WTC11 (cell line): ENCODE measurements at regions not wholly inside any gene's neighbourhood (a gene's known extent, or its start where the extent isn't known, plus 50 kb on each side); places are given as distances from the start of the nearest gene placed in this dataset.

ENCODE experiments used
- ATAC-seq: fragments of 200-7000 bp; cut with Tn5 transposase; 2 replicates; pipeline ENCODE4 v1.10.0; 2021; ENCODE audit warnings: mild to moderate bottlenecking, moderate library complexity
- CTCF ChIA-PET: fragments of 300-600 bp; sonication (Branson Sonifier 250); formaldehyde crosslinking; loops from one replicate; lab custom pipeline; 2021; ENCODE audit warnings: antibody characterized with exemption; lab: Charles Lee
- POLR2A ChIA-PET: fragments of 350-600 bp; sonication (Branson Sonifier 250); formaldehyde crosslinking; loops from one replicate; lab custom pipeline; 2021; ENCODE audit warnings: antibody characterized with exemption; lab: Charles Lee
- DNase-seq: peaks from one replicate; pipeline ENCODE4 v3.0.0; 2021; ENCODE audit warnings: low spot score
- H3K27ac Mint-ChIP-seq: 2 replicates; pipeline ENCODE4 v1.8.0; 2021; ENCODE audit warnings: mixed read lengths
- H3K27me3 Mint-ChIP-seq: 2 replicates; pipeline ENCODE4 v1.8.0; 2021; ENCODE audit warnings: low read depth, mild to moderate bottlenecking, moderate library complexity, mixed read lengths
- H3K36me3 Mint-ChIP-seq: 2 replicates; pipeline ENCODE4 v1.8.0; 2021; ENCODE audit warnings: mixed read lengths
- H3K4me1 Mint-ChIP-seq: 2 replicates; pipeline ENCODE4 v1.8.0; 2022; ENCODE audit warnings: mixed read lengths
- H3K4me3 Mint-ChIP-seq: 2 replicates; pipeline ENCODE4 v1.8.0; 2021; ENCODE audit warnings: mild to moderate bottlenecking, moderate library complexity, mixed read lengths
- H3K9me3 Mint-ChIP-seq: 2 replicates; pipeline ENCODE4 v1.8.0; 2021; ENCODE audit warnings: mixed read lengths
- GABPB1 ChIP-seq: sonication (generic); formaldehyde crosslinking; IDR thresholded peaks from 2 replicates; pipeline ENCODE4 v1.8.1; 2023; ENCODE audit warnings: mild to moderate bottlenecking, missing genetic modification reagents
- MXD4 ChIP-seq: fragments of 250-450 bp; sonication (Bioruptor Pico); IDR thresholded peaks from 2 replicates; pipeline ENCODE4 v1.8.0; 2021; ENCODE audit warnings: mild to moderate bottlenecking, moderate library complexity, borderline replicate concordance
- NFYB ChIP-seq: sonication (generic); formaldehyde crosslinking; conservative IDR thresholded peaks from 2 replicates; pipeline ENCODE4 v1.8.0; 2022; ENCODE audit warnings: low read depth, missing genetic modification reagents
- NR2C2 ChIP-seq: sonication (generic); formaldehyde crosslinking; IDR thresholded peaks from 2 replicates; pipeline ENCODE4 v1.8.0; 2022; ENCODE audit warnings: mild to moderate bottlenecking, missing genetic modification reagents
- OVOL2 ChIP-seq: fragments of 250-450 bp; sonication (Bioruptor Pico); IDR thresholded peaks from 2 replicates; pipeline ENCODE4 v1.9.0; 2021; ENCODE audit warnings: mild to moderate bottlenecking, borderline replicate concordance
- PRRX2 ChIP-seq: fragments of 250-450 bp; sonication (Bioruptor Pico); IDR thresholded peaks from 2 replicates; pipeline ENCODE4 v1.8.0; 2021; ENCODE audit warnings: mild to moderate bottlenecking
- SMAD3 ChIP-seq: sonication (generic); formaldehyde crosslinking; IDR thresholded peaks from 2 replicates; pipeline ENCODE4 v1.8.0; 2022; ENCODE audit warnings: missing genetic modification reagents, mild to moderate bottlenecking, borderline replicate concordance
- TCF7 ChIP-seq: sonication (generic); formaldehyde crosslinking; IDR thresholded peaks from 2 replicates; pipeline ENCODE4 v1.8.0; 2022; ENCODE audit warnings: mild to moderate bottlenecking, low read depth, missing genetic modification reagents, moderate library complexity
- ZNF423 ChIP-seq: fragments of 250-450 bp; sonication (Bioruptor Pico); IDR thresholded peaks from 2 replicates; pipeline ENCODE4 v2.1.2; 2022; ENCODE audit warnings: mild to moderate bottlenecking, moderate library complexity
- TF ChIP-seq, protein P1 (sequence below): sonication (generic); formaldehyde crosslinking; conservative IDR thresholded peaks from 2 replicates; pipeline ENCODE4 v1.8.1; 2023; ENCODE audit warnings: mild to moderate bottlenecking, low read depth, missing genetic modification reagents, moderate library complexity
- TF ChIP-seq, protein P2 (sequence below): fragments of 250-450 bp; sonication (Bioruptor Pico); IDR thresholded peaks from 2 replicates; pipeline ENCODE4 v1.9.0; 2021; ENCODE audit warnings: moderate library complexity, mild to moderate bottlenecking, inconsistent platforms, borderline replicate concordance
- TF ChIP-seq, protein P3 (sequence below): sonication (generic); formaldehyde crosslinking; IDR thresholded peaks from 2 replicates; pipeline ENCODE4 v1.8.1; 2022; ENCODE audit warnings: low read depth, missing genetic modification reagents, borderline replicate concordance
- TF ChIP-seq, protein P4 (sequence below): sonication (generic); formaldehyde crosslinking; IDR thresholded peaks from 2 replicates; pipeline ENCODE4 v1.8.0; 2022; ENCODE audit warnings: mild to moderate bottlenecking, missing genetic modification reagents
- TF ChIP-seq, protein P5 (sequence below): sonication (generic); formaldehyde crosslinking; IDR thresholded peaks from 2 replicates; pipeline ENCODE4 v1.8.0; 2022; ENCODE audit warnings: mild to moderate bottlenecking, missing genetic modification reagents
- TF ChIP-seq, protein P6 (sequence below): sonication (generic); formaldehyde crosslinking; IDR thresholded peaks from 2 replicates; pipeline ENCODE4 v1.8.1; 2022; ENCODE audit warnings: mild to moderate bottlenecking, missing genetic modification reagents, moderate library complexity, borderline replicate concordance
- TF ChIP-seq, protein P7 (sequence below): sonication (generic); formaldehyde crosslinking; IDR thresholded peaks from 2 replicates; pipeline ENCODE4 v1.8.1; 2023; ENCODE audit warnings: mild to moderate bottlenecking, missing genetic modification reagents, moderate library complexity
- TF ChIP-seq, protein P8 (sequence below): sonication (generic); formaldehyde crosslinking; IDR thresholded peaks from 2 replicates; pipeline ENCODE4 v1.8.0; 2022; ENCODE audit warnings: missing genetic modification reagents

DNA sequence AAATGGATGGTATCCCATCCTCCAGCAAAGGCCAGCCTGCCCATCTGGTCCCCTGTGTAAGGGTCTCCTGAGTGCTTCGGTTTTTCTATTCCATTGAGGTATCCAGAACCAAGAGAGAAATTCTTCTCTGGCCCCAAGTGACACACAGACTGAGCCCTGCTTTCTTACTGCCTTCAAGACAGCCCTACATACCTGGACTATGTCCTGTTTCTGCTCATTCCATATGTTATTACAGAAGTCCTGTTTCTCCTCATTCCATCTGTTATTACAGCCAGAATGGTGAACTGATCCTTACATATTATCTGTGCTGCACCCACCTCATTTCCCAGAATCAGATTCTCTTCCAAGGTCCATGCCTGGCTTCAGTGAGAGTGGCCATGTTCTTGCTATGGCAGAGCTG lies 115.2 kb downstream of the DCLK3 start:
- TF ChIP-seq, protein P1, sequence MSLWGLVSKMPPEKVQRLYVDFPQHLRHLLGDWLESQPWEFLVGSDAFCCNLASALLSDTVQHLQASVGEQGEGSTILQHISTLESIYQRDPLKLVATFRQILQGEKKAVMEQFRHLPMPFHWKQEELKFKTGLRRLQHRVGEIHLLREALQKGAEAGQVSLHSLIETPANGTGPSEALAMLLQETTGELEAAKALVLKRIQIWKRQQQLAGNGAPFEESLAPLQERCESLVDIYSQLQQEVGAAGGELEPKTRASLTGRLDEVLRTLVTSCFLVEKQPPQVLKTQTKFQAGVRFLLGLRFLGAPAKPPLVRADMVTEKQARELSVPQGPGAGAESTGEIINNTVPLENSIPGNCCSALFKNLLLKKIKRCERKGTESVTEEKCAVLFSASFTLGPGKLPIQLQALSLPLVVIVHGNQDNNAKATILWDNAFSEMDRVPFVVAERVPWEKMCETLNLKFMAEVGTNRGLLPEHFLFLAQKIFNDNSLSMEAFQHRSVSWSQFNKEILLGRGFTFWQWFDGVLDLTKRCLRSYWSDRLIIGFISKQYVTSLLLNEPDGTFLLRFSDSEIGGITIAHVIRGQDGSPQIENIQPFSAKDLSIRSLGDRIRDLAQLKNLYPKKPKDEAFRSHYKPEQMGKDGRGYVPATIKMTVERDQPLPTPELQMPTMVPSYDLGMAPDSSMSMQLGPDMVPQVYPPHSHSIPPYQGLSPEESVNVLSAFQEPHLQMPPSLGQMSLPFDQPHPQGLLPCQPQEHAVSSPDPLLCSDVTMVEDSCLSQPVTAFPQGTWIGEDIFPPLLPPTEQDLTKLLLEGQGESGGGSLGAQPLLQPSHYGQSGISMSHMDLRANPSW (CRISPR knock-in tag) = no peak
- TF ChIP-seq PRRX2 (CRISPR knock-in tag) (no peak), TCF7 (CRISPR knock-in tag) (no peak), GABPB1 (CRISPR knock-in tag) (no peak), NFYB (CRISPR knock-in tag) (no peak), NR2C2 (CRISPR knock-in tag) (no peak), ZNF423 (no peak), SMAD3 (CRISPR knock-in tag) (no peak), MXD4 (CRISPR knock-in tag) (no peak), OVOL2 (CRISPR knock-in tag) (no peak)
- TF ChIP-seq, protein P2, sequence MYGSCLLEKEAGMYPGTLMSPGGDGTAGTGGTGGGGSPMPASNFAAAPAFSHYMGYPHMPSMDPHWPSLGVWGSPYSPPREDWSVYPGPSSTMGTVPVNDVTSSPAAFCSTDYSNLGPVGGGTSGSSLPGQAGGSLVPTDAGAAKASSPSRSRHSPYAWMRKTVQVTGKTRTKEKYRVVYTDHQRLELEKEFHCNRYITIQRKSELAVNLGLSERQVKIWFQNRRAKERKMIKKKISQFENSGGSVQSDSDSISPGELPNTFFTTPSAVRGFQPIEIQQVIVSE (CRISPR knock-in tag) = no peak
- TF ChIP-seq, protein P3, sequence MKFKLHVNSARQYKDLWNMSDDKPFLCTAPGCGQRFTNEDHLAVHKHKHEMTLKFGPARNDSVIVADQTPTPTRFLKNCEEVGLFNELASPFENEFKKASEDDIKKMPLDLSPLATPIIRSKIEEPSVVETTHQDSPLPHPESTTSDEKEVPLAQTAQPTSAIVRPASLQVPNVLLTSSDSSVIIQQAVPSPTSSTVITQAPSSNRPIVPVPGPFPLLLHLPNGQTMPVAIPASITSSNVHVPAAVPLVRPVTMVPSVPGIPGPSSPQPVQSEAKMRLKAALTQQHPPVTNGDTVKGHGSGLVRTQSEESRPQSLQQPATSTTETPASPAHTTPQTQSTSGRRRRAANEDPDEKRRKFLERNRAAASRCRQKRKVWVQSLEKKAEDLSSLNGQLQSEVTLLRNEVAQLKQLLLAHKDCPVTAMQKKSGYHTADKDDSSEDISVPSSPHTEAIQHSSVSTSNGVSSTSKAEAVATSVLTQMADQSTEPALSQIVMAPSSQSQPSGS (CRISPR knock-in tag) = no peak
- TF ChIP-seq, protein P4, sequence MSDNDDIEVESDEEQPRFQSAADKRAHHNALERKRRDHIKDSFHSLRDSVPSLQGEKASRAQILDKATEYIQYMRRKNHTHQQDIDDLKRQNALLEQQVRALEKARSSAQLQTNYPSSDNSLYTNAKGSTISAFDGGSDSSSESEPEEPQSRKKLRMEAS (CRISPR knock-in tag) = no peak
- TF ChIP-seq, protein P5, sequence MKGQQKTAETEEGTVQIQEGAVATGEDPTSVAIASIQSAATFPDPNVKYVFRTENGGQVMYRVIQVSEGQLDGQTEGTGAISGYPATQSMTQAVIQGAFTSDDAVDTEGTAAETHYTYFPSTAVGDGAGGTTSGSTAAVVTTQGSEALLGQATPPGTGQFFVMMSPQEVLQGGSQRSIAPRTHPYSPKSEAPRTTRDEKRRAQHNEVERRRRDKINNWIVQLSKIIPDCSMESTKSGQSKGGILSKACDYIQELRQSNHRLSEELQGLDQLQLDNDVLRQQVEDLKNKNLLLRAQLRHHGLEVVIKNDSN (CRISPR knock-in tag) = no peak
- TF ChIP-seq, protein P6, sequence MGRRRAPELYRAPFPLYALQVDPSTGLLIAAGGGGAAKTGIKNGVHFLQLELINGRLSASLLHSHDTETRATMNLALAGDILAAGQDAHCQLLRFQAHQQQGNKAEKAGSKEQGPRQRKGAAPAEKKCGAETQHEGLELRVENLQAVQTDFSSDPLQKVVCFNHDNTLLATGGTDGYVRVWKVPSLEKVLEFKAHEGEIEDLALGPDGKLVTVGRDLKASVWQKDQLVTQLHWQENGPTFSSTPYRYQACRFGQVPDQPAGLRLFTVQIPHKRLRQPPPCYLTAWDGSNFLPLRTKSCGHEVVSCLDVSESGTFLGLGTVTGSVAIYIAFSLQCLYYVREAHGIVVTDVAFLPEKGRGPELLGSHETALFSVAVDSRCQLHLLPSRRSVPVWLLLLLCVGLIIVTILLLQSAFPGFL (CRISPR knock-in tag) = no peak
- TF ChIP-seq, protein P7, sequence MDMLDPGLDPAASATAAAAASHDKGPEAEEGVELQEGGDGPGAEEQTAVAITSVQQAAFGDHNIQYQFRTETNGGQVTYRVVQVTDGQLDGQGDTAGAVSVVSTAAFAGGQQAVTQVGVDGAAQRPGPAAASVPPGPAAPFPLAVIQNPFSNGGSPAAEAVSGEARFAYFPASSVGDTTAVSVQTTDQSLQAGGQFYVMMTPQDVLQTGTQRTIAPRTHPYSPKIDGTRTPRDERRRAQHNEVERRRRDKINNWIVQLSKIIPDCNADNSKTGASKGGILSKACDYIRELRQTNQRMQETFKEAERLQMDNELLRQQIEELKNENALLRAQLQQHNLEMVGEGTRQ (CRISPR knock-in tag) = no peak
- TF ChIP-seq, protein P8, sequence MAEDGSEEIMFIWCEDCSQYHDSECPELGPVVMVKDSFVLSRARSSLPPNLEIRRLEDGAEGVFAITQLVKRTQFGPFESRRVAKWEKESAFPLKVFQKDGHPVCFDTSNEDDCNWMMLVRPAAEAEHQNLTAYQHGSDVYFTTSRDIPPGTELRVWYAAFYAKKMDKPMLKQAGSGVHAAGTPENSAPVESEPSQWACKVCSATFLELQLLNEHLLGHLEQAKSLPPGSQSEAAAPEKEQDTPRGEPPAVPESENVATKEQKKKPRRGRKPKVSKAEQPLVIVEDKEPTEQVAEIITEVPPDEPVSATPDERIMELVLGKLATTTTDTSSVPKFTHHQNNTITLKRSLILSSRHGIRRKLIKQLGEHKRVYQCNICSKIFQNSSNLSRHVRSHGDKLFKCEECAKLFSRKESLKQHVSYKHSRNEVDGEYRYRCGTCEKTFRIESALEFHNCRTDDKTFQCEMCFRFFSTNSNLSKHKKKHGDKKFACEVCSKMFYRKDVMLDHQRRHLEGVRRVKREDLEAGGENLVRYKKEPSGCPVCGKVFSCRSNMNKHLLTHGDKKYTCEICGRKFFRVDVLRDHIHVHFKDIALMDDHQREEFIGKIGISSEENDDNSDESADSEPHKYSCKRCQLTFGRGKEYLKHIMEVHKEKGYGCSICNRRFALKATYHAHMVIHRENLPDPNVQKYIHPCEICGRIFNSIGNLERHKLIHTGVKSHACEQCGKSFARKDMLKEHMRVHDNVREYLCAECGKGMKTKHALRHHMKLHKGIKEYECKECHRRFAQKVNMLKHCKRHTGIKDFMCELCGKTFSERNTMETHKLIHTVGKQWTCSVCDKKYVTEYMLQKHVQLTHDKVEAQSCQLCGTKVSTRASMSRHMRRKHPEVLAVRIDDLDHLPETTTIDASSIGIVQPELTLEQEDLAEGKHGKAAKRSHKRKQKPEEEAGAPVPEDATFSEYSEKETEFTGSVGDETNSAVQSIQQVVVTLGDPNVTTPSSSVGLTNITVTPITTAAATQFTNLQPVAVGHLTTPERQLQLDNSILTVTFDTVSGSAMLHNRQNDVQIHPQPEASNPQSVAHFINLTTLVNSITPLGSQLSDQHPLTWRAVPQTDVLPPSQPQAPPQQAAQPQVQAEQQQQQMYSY (CRISPR knock-in tag) = no peak
- H3K27me3 Mint-ChIP-seq = no peaks in the 10 kb centered on the region
- H3K9me3 Mint-ChIP-seq = peaks cover 7% of the 10 kb centered on the region
- H3K36me3 Mint-ChIP-seq = no peaks in the 10 kb centered on the region
- ChIA-PET CTCF (no interaction called here), POLR2A (interaction anchor here (0.5 kb wide), 1 partner anchor 713 kb away, joined by 4 read pairs; no protein-coding TSS in a partner anchor)
- ATAC-seq (no peak), DNase-seq (no peak)
- peaks cover 2% of the 10 kb centered on the region; the same call in 1 of the 2 replicates for H3K4me1 Mint-ChIP-seq
- H3K27ac Mint-ChIP-seq = no peak overlapping the region
- no peak overlapping the region for H3K4me3 Mint-ChIP-seq
